ENCODE measurements at regions not wholly inside any gene's neighbourhood (a gene's known extent, or its start where the extent isn't known, plus 50 kb on each side); places are given as distances from the start of the nearest gene placed in this dataset.

DNA sequence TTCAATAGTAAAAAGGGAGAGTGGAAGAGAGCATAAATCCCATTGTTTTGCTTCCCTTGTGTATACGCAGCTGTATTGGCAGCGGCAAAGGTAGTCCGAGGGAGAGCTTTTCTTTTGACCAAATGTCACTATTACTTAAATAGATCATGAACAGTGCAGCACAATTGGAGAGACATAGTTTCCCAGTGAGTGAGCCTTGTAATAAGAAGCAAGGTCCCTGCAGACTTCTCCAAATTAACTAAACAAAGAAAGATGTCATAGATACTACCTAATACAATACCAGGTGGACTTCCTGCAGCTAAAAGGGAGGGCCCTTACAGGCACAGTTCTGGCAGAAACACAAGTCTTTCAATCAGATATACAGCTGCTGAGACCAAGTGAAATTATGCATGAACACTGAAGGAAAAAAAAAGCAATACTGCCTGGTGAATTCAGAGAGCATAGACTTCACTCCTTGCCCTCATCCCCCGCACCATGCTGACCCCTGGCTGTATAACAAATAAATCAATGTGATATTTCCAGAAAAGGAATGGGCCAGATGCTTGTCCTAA is 404.7 kb upstream of the CDH2 start:
- intact Hi-C loops (cut with DNase I): no loop called here
- Histone ChIP-seq H3K4me1 (no peaks in the 10 kb centered on the region), H3K27ac (no peak overlapping the region), H3K4me3 (no peak overlapping the region), H3K27me3 (no peaks in the 10 kb centered on the region), H3K9me3 (no peaks in the 10 kb centered on the region), H3K36me3 (replicated peaks in 1 of 2; ENCODE audit: insufficient read depth in 1 of 2, low read depth in 2 of 2) (no peaks in the 10 kb centered on the region)
- DNase-seq (no peak), ATAC-seq (no peak)
- TF ChIP-seq, protein P1, sequence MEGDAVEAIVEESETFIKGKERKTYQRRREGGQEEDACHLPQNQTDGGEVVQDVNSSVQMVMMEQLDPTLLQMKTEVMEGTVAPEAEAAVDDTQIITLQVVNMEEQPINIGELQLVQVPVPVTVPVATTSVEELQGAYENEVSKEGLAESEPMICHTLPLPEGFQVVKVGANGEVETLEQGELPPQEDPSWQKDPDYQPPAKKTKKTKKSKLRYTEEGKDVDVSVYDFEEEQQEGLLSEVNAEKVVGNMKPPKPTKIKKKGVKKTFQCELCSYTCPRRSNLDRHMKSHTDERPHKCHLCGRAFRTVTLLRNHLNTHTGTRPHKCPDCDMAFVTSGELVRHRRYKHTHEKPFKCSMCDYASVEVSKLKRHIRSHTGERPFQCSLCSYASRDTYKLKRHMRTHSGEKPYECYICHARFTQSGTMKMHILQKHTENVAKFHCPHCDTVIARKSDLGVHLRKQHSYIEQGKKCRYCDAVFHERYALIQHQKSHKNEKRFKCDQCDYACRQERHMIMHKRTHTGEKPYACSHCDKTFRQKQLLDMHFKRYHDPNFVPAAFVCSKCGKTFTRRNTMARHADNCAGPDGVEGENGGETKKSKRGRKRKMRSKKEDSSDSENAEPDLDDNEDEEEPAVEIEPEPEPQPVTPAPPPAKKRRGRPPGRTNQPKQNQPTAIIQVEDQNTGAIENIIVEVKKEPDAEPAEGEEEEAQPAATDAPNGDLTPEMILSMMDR (IDR thresholded peaks at IDR 0.05): no peak
- TF ChIP-seq POLR2A (IDR thresholded peaks at IDR 0.05): no peak
- WGBS, 2 donors: 42 to 68% methylated on average over 4 of the region's 4 CpGs

DNA sequence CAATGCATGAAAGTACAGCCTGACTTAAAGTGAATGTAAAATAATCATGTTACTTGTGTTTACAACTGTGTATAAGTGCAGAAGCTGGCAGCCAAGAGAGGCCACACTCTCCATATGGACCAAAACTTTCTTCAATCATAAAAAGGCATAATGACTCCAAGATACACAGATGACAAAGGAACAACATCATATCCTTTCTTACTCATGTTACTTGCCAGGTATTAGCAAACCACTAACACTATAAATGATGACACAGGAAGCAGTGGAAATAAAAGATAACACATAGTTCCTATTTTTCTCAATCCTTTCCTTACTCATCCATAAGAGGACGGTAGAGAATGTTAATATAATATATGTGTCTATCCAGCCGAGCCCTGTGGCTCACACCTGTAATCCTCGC is 400.0 kb upstream of the CDH2 start:
- 66 to 72% methylated on average over 3 of the region's 3 CpGs for WGBS, 2 donors
- DNase-seq: no peak
- Histone ChIP-seq H3K36me3 (replicated peaks in 1 of 2; ENCODE audit: insufficient read depth in 1 of 2, low read depth in 2 of 2) (no peaks in the 10 kb centered on the region), H3K4me3 (no peak overlapping the region), H3K4me1 (no peaks in the 10 kb centered on the region), H3K27me3 (no peaks in the 10 kb centered on the region), H3K27ac (no peak overlapping the region), H3K9me3 (no peaks in the 10 kb centered on the region)
- no peak for TF ChIP-seq POLR2A (IDR thresholded peaks at IDR 0.05)
- TF ChIP-seq, protein P1 (IDR thresholded peaks at IDR 0.05): no peak
- intact Hi-C loops (cut with DNase I): no loop called here
- no peak for ATAC-seq

DNA sequence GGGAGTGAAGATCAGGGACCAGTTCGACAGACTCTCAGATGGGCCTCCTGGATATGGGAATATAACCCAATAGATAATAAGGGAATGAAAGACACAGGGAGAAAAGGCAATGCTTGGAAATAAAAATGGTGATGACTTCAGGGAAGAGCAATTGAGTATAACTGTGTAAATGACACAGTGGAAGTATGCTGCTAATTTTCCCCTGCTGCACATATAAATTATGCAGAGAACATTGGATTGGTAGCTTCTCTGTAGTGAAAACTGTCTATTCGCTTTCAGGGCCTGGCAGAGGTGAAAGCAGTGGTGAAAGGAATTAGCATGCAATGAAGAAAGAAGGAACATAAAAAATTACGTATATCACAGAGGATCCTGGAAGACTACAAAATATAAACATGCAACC is 398.2 kb upstream of the CDH2 start:
- Histone ChIP-seq H3K4me3 (no peak overlapping the region), H3K27me3 (no peaks in the 10 kb centered on the region), H3K4me1 (no peaks in the 10 kb centered on the region), H3K27ac (no peak overlapping the region), H3K9me3 (no peaks in the 10 kb centered on the region), H3K36me3 (replicated peaks in 1 of 2; ENCODE audit: insufficient read depth in 1 of 2, low read depth in 2 of 2) (no peaks in the 10 kb centered on the region)
- ATAC-seq (no peak), DNase-seq (no peak)
- TF ChIP-seq POLR2A (IDR thresholded peaks at IDR 0.05): no peak
- TF ChIP-seq, protein P1 (IDR thresholded peaks at IDR 0.05): no peak
- 57 to 61% methylated on average over 3 of the region's 3 CpGs for WGBS, 2 donors
- intact Hi-C loops (cut with DNase I): no loop called here

- ATAC-seq: no peak
- intact Hi-C loops (cut with DNase I): no loop called here
- no peak overlapping the region for H3K4me3 ChIP-seq
- no peak overlapping the region for H3K27ac ChIP-seq
- no peak for TF ChIP-seq POLR2A (IDR thresholded peaks at IDR 0.05)
- TF ChIP-seq, protein P1 (IDR thresholded peaks at IDR 0.05): no peak
- no peak for DNase-seq
- H3K36me3 ChIP-seq (replicated peaks in 1 of 2; ENCODE audit: insufficient read depth in 1 of 2, low read depth in 2 of 2): no peaks in the 10 kb centered on the region
- no peaks in the 10 kb centered on the region for H3K9me3 ChIP-seq
- 43 to 48% methylated on average over 1 of the region's 1 CpG for WGBS, 2 donors
- no peaks in the 10 kb centered on the region for H3K27me3 ChIP-seq
- H3K4me1 ChIP-seq: no peaks in the 10 kb centered on the region
Observed at GRCh38 chr18:28574175-28574574, 397.2 kb upstream of the CDH2 start.

DNA sequence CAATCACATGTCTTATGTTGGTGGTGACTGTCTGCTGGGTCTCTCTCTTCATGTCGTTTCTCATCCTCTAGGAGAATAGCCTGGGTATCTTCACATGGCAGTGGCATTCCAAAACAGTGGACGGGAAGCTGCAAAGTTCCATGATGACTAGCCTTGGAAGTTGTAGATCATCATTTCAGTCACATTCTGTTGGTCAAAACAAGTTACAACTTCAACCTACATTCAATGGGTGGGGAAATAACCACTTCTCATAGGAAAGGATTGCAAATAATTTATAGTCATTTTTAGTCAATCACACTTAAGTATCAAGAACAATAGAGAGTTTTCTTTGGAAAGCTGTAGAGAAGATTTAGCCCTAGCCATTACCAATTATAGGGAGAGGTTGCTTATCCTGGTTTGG is 395.0 kb upstream of the CDH2 start:
- H3K36me3 ChIP-seq (replicated peaks in 1 of 2; ENCODE audit: insufficient read depth in 1 of 2, low read depth in 2 of 2): no peaks in the 10 kb centered on the region
- no peaks in the 10 kb centered on the region for H3K4me1 ChIP-seq
- no peaks in the 10 kb centered on the region for H3K27me3 ChIP-seq
- H3K9me3 ChIP-seq: no peaks in the 10 kb centered on the region
- ATAC-seq (no peak), DNase-seq (no peak)
- WGBS, 2 donors: 51 to 62% methylated on average over 2 of the region's 2 CpGs
- intact Hi-C loops (cut with DNase I): no loop called here
- no peak overlapping the region for H3K27ac ChIP-seq
- TF ChIP-seq POLR2A (IDR thresholded peaks at IDR 0.05): no peak
- TF ChIP-seq, protein P1 (IDR thresholded peaks at IDR 0.05): no peak
- H3K4me3 ChIP-seq: no peak overlapping the region

Data from body of pancreas (tissue), 4 donors.